ENCODE measurements at regions not wholly inside any gene's neighbourhood (a gene's known extent, or its start where the extent isn't known, plus 50 kb on each side); places are given as distances from the start of the nearest gene placed in this dataset.

DNA sequence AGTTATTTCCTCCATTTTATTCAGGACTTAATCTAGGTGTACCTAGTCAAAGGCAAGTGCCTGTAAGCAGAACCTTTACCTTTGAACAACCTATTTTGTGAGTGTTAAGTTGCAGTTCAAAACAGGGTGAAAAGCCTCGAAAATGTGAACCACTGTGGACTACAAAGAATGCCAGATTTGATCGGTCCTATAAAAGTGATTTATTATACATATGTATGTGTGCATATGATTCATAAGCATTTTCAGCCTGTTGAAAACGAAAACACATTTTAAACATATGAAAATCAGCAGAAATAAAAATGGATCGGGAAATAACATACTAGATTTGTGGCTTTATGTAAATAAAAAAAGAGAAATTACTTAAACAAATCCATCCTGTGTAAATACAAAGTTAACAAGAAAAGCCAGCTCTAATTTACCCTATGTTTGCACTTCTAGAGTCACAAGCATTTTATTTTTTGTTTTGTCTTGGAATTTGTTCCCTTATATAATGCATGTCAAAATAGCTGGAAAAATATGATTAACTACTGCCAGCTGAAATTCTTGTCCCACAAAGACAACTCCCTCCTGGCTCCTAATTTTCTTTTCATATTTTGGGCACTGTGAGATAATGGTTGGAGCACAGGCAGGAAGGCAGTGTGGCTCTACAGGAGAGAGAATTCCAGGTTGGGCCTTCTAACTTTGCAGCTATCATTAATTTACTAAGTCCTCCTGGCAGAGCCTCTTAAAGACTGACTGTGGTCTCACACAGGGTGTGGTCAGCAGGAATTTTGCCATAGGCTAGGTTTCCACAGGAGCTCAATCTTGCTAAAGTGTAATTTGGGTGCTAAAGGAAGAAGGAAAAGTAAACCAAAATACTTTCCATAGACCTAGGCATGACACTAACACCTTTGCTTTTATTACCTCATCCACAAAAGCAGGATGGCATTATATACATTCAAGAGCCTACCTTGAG lies 70.2 kb upstream of the CDC42BPA start:
- Histone ChIP-seq H3K4me3 (no peak overlapping the region), H3K27ac (no peak overlapping the region), H3K36me3 (no peaks in the 10 kb centered on the region), H3K9me3 (no peaks in the 10 kb centered on the region), H3K27me3 (no peaks in the 10 kb centered on the region), H3K4me1 (no peaks in the 10 kb centered on the region)
- intact Hi-C loops (cut with DNase I) = no loop called here
- ATAC-seq = peak; percentile 31
- TF ChIP-seq, protein P1, sequence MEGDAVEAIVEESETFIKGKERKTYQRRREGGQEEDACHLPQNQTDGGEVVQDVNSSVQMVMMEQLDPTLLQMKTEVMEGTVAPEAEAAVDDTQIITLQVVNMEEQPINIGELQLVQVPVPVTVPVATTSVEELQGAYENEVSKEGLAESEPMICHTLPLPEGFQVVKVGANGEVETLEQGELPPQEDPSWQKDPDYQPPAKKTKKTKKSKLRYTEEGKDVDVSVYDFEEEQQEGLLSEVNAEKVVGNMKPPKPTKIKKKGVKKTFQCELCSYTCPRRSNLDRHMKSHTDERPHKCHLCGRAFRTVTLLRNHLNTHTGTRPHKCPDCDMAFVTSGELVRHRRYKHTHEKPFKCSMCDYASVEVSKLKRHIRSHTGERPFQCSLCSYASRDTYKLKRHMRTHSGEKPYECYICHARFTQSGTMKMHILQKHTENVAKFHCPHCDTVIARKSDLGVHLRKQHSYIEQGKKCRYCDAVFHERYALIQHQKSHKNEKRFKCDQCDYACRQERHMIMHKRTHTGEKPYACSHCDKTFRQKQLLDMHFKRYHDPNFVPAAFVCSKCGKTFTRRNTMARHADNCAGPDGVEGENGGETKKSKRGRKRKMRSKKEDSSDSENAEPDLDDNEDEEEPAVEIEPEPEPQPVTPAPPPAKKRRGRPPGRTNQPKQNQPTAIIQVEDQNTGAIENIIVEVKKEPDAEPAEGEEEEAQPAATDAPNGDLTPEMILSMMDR (IDR thresholded peaks at IDR 0.05) = no peak
- no peak for DNase-seq

DNA sequence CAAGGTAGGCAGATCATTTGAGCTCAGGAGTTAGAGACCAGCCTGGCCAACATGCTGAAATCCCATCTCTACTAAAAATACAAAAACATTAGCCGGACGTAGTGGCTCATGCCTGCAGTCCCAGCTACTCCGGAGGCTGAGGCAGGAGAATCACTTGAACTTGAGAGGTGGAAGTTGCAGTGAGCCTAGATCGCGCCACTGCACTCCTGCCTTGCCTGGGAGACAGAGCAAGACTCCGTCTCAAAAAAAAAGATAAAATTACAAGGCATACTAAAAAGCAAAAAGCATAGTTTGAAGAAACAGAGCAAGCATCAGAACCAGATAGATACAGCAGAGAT lies 61.2 kb upstream of the CDC42BPA start:
- no peak overlapping the region for H3K4me3 ChIP-seq
- H3K9me3 ChIP-seq = no peaks in the 10 kb centered on the region
- H3K27me3 ChIP-seq = no peaks in the 10 kb centered on the region
- intact Hi-C loops (cut with DNase I) = no loop called here
- H3K4me1 ChIP-seq = no peaks in the 10 kb centered on the region
- no peak for ATAC-seq
- no peak for DNase-seq
- TF ChIP-seq, protein P1 (IDR thresholded peaks at IDR 0.05) = no peak
- no peaks in the 10 kb centered on the region for H3K36me3 ChIP-seq
- no peak overlapping the region for H3K27ac ChIP-seq

DNA sequence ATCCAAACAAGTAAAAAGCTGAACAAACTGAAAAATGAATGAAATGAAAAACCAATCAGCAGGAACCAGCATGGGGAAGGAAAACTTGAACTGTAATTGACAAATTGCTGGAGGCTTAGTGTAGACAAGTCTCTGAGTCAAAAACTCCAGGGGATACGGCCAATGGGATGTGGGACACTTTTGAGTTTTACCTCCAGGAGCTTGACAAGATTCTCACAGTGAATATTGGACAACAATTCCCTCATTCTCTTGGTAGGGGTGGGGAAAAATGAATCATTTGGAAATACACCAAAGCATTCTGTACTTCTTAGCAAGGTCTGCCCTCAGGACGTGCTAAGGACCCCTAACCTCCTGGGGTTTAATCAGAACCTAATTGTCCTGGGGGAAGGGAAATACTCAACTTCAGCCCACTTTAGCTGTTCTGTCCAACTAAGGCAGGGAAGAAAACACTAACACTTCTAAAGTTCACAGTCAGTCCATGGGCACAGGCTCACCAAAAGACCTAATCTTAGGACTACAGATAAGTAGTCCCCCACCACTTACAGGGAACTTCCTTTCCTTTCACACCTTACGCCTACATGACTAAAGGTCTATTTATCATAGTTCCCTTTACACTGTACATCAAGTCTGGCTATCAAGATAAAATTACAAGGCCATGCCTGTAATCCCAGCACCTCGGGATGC lies 60.7 kb upstream of the CDC42BPA start:
- H3K4me1 ChIP-seq = no peaks in the 10 kb centered on the region
- no peak overlapping the region for H3K27ac ChIP-seq
- intact Hi-C loops (cut with DNase I) = no loop called here
- DNase-seq (no peak), ATAC-seq (no peak)
- H3K4me3 ChIP-seq = no peak overlapping the region
- H3K27me3 ChIP-seq = no peaks in the 10 kb centered on the region
- TF ChIP-seq, protein P1 (IDR thresholded peaks at IDR 0.05) = no peak
- no peaks in the 10 kb centered on the region for H3K9me3 ChIP-seq
- H3K36me3 ChIP-seq = no peaks in the 10 kb centered on the region

DNA sequence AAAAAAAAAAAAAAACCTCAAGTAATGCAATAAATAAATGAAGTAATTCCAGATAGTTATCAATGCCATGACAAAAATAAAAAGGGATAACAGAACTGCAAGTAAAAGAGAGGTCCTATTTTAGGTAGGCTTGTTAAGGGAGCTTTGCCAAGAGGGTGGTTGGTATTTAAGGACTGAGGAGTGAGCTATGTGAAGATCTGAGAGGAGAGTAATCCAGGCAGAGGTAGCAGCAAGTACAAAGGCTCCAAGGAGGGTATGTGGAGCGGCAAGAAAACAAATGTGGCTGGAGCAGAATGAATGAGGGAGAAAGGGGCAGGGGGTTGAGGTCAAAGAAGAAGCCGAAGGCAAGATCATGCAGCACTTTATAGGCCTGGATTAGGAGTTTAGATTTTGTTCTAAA lies 59.9 kb upstream of the CDC42BPA start:
- no peaks in the 10 kb centered on the region for H3K27me3 ChIP-seq
- ATAC-seq (no peak), DNase-seq (no peak)
- TF ChIP-seq, protein P1 (IDR thresholded peaks at IDR 0.05) = no peak
- H3K27ac ChIP-seq = no peak overlapping the region
- intact Hi-C loops (cut with DNase I) = no loop called here
- H3K9me3 ChIP-seq = no peaks in the 10 kb centered on the region
- H3K36me3 ChIP-seq = no peaks in the 10 kb centered on the region
- no peak overlapping the region for H3K4me3 ChIP-seq
- H3K4me1 ChIP-seq = no peaks in the 10 kb centered on the region

DNA sequence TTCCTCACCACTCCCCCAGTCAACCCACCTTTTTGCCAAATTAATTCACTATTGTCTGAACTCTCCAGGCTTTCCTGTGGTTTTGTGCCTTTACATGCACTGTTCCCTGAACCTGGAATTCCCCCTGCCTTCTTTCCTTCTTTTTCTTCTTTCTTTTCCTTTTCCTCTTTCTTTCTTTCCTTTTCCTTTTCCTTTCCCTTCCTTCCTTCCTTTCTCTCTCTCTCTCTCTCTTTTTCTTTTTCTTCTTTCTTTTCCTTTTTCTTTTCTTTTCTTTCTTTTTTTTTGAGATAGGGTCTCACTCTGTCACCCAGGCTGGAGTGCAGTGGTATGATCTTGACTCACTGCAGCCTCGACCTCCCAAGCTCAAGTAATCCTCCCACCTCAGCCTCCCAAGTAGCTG lies 56.6 kb upstream of the CDC42BPA start:
- Histone ChIP-seq H3K36me3 (no peaks in the 10 kb centered on the region), H3K27ac (no peak overlapping the region), H3K4me3 (no peak overlapping the region), H3K27me3 (no peaks in the 10 kb centered on the region), H3K9me3 (no peaks in the 10 kb centered on the region), H3K4me1 (no peaks in the 10 kb centered on the region)
- ATAC-seq (no peak), DNase-seq (no peak)
- TF ChIP-seq, protein P1 (IDR thresholded peaks at IDR 0.05) = no peak
- intact Hi-C loops (cut with DNase I) = no loop called here

All from left lung (tissue), 4 donors.